Adrenal gland (tissue), 9 donors: ENCODE measurements at regions not wholly inside any gene's neighbourhood (a gene's known extent, or its start where the extent isn't known, plus 50 kb on each side); places are given as distances from the start of the nearest gene placed in this dataset.

Experiments used
- DNase-seq, 7 donors: peaks; one replicate each; pipeline ENCODE4 v3.0.0-alpha.2; 2019 to 2020
- H3K27ac ChIP-seq, 5 donors: fragments of 200-600 bp; sonication (generic) in 4 of 5; 1 replicate in 3 of 5; 2 replicates in 2 of 5; pipeline versions ENCODE4 v1.5.1 to v1.8.0; 2016 to 2020; ENCODE audit warnings: mild to moderate bottlenecking in 1 of 5
- H3K27me3 ChIP-seq: fragments of 200-600 bp; 2 replicates; pipeline ENCODE4 v1.8.0; 2021
- H3K36me3 ChIP-seq, 2 donors: fragments of 200-600 bp; replicated peaks in 1 of 2; 1 replicate in 1 of 2; 2 replicates in 1 of 2; pipeline versions ENCODE4 v1.5.1 to v1.8.0; 2018 to 2022
- H3K4me1 ChIP-seq, 2 donors: fragments of 200-600 bp; replicated peaks in 1 of 2; 1 replicate in 1 of 2; 2 replicates in 1 of 2; pipeline versions ENCODE4 v1.5.1 to v1.8.0; 2018 to 2021
- H3K4me3 ChIP-seq, 4 donors: fragments of 200-600 bp; sonication (generic) in 3 of 4; one replicate each; pipeline ENCODE4 v1.5.1; 2016 to 2018
- H3K9me3 ChIP-seq, 3 donors: fragments of 200-600 bp; sonication (generic) in 1 of 3; replicated peaks in 1 of 3; 1 replicate in 2 of 3; 2 replicates in 1 of 3; pipeline versions ENCODE4 v1.5.1 to v1.8.0; 2016 to 2021
- POLR2A ChIP-seq, 2 donors: fragments of 450-650 bp; IDR thresholded peaks; one replicate each; pipeline ENCODE4 v1.6.1; 2017; ENCODE audit warnings: antibody characterized with exemption in 2 of 2, mild to moderate bottlenecking in 2 of 2, moderate library complexity in 1 of 2
- WGBS, 4 donors: extraction: QIAGEN DNeasy Blood & Tissue Kit in 2 of 4; methylation state at CpG; one replicate each; pipeline versions ENCODE4 v1.1.5 to v1.1.7; 2013 to 2017; 5-methylcytosine and 5-hydroxymethylcytosine counted together
- intact Hi-C, 2 donors: fragments of 100-400 bp; cut with DNase I; formaldehyde crosslinking; loops; one replicate each; pipeline versions ENCODE4 v1.14.1 to v1.15.0; 2022 to 2023
- TF ChIP-seq, protein P1 (sequence below), 6 experiments: fragments of 450-650 bp in 4 of 6; fragments of 200-600 bp in 2 of 6; sonication (generic) in 1 of 6; IDR thresholded peaks; 1 replicate in 5 of 6; 2 replicates in 1 of 6; pipeline versions ENCODE4 v1.5.1 to v1.8.0; 2016 to 2021; ENCODE audit warnings: antibody characterized with exemption in 6 of 6, mild to moderate bottlenecking in 2 of 6, moderate library complexity in 1 of 6
- donor health status: healthy with polysubstance abuse.
- donor health status: Bipolar disorder and iron deficiency.
- donor health status: DM: yes; HTN: yes; CAD: no.
- donor health status: DM: no; HTN: no; CAD: no.
- donor health status: DM: no; HTN: no; CAD: no.

DNA sequence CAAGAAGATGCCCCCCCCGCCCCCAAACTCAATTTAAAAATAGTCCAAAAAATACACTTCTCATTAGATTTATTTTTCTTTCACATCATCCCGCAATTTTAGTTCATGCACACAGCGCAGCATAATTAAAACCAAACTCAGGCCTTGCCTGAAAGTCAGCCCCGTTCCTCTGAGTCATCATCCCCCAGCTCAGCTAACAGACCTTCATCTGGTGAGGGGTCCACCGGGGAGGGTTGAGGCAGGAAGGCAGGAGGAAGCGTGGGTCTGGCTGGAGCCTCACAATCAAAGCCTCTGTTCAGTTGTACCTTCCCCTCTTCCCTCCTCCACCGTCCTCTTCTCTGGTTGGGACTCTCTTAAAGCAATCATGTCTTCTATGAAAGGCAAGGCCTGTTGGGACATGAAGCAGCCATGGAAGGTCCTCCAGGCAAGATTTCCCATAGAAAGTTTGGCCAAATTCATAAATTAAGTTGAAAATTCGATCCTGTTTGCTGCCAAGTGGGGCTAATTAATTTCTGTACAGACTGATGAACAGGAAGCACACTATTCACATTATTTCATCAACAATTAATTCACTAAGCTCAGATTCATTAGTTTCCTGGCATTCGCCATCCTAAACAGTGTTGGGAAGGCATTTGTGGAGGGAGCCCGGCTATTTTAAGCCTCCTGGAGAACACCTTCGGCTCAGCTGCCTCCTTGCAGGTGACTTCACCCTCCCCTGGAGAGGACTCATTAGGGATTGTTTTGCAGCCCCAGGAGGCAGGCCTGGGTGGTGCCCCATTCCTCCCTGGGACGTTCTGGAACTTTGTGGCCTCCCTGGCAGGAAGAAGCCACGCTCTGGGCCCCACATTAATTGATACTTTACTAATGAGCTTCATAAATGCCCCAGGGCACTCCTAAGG is 72.3 kb upstream of the BNC1 start:
- no peak for DNase-seq
- Histone ChIP-seq H3K4me1 (no peaks in the 10 kb centered on the region), H3K27ac (no peak overlapping the region), H3K9me3 (no peaks in the 10 kb centered on the region), H3K4me3 (no peak overlapping the region), H3K36me3 (no peaks in the 10 kb centered on the region), H3K27me3 (no peaks in the 10 kb centered on the region)
- WGBS, 4 donors, result 53 to 57% (median 55%) methylated on average over 13 of the region's 13 CpGs
- intact Hi-C loops, result no loop called here
- no peak for TF ChIP-seq POLR2A (IDR thresholded peaks at IDR 0.05)
- TF ChIP-seq, protein P1, sequence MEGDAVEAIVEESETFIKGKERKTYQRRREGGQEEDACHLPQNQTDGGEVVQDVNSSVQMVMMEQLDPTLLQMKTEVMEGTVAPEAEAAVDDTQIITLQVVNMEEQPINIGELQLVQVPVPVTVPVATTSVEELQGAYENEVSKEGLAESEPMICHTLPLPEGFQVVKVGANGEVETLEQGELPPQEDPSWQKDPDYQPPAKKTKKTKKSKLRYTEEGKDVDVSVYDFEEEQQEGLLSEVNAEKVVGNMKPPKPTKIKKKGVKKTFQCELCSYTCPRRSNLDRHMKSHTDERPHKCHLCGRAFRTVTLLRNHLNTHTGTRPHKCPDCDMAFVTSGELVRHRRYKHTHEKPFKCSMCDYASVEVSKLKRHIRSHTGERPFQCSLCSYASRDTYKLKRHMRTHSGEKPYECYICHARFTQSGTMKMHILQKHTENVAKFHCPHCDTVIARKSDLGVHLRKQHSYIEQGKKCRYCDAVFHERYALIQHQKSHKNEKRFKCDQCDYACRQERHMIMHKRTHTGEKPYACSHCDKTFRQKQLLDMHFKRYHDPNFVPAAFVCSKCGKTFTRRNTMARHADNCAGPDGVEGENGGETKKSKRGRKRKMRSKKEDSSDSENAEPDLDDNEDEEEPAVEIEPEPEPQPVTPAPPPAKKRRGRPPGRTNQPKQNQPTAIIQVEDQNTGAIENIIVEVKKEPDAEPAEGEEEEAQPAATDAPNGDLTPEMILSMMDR (IDR thresholded peaks at IDR 0.05), result no peak

DNA sequence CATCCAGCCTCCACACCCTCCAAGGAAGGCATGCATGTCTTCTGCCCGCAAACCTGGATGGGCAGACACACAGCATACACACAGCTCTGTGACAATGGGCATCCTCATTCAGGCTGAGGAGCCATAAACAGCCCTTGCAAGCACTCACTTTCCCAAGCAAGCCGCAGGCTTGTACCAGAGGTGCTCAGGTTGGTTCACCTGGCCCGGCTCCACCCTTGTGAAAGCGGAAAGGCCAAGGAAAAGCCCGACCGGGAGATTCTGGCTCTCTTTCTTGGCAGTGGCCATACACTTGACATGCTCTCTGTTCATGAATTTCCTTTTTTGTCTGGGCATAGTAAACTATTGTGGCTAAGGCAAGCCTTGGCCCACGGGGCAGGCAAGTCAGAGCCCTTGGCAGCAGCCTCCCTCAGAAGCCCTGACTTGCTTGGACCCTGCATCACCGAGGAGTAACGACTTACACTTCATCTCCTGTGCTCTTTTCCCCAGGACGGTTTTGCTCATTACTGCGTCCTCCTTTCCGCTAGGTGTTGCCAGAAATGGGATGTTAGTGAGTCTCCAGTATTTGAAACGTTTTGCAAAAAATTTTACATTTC is 74.6 kb upstream of the BNC1 start:
- Histone ChIP-seq H3K27ac (no peak overlapping the region), H3K36me3 (no peaks in the 10 kb centered on the region), H3K27me3 (peaks cover 7% of the 10 kb centered on the region), H3K4me3 (no peak overlapping the region), H3K9me3 (no peaks in the 10 kb centered on the region), H3K4me1 (no peaks in the 10 kb centered on the region)
- intact Hi-C loops, result no loop called here
- DNase-seq, result no peak
- WGBS, 4 donors, result 67 to 81% (median 73%) methylated on average over 13 of the region's 13 CpGs
- TF ChIP-seq, protein P1 (IDR thresholded peaks at IDR 0.05), result no peak
- no peak for TF ChIP-seq POLR2A (IDR thresholded peaks at IDR 0.05)

DNA sequence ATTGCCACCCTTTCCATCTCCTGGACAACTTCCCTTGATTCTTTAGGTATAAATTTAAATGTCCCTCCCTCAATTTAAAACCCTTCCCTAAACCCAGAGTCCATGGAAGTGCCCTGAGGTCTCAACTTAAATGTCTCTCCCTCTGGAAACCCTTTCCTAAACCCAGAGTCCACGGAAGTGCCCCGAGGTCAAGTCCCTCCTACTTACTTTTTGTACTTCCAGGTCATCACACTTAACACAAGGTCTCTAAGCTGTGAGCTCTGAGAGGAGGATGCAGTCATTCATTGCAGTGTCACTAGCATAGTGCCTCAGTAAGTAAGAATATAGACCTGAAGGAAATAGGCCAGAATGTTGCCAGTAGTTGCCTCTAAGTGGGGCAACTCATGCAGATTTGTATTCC is 78.2 kb upstream of the BNC1 start:
- DNase-seq, result no peak
- 54 to 77% (median 64%) methylated on average over 2 of the region's 2 CpGs for WGBS, 4 donors
- H3K27me3 ChIP-seq, result peaks cover 7% of the 10 kb centered on the region
- intact Hi-C loops, result no loop called here
- TF ChIP-seq, protein P1 (IDR thresholded peaks at IDR 0.05), result no peak
- TF ChIP-seq POLR2A (IDR thresholded peaks at IDR 0.05), result no peak
- H3K4me3 ChIP-seq, result no peak overlapping the region
- no peaks in the 10 kb centered on the region for H3K36me3 ChIP-seq
- H3K9me3 ChIP-seq, result no peaks in the 10 kb centered on the region
- H3K27ac ChIP-seq, result no peak overlapping the region
- peaks cover 0 to 10% of the 10 kb centered on the region in 2 donors for H3K4me1 ChIP-seq

DNA sequence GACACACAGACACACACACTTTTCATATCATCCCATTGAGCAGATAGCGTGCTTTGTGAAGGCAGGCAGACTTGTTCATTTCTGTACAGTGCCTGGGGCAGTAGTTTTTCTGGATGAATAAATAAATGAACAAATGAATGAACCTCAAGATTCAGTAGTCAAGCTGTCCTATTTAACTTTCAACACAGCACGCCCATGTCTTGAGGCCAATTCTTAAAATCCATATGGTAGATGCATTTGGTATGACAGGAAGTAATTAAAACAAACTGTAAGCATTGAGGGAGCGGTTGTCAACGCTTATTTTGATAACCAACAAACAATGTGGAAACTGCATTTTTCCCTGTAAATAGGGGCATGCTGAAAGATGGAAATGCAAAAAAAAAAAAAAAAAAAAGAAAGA is 80.0 kb upstream of the BNC1 start:
- Histone ChIP-seq H3K9me3 (no peaks in the 10 kb centered on the region), H3K27ac (no peak overlapping the region), H3K36me3 (no peaks in the 10 kb centered on the region), H3K4me3 (no peak overlapping the region), H3K27me3 (peaks cover 7% of the 10 kb centered on the region), H3K4me1 (peaks cover 0 to 10% of the 10 kb centered on the region in 2 donors)
- 75 to 78% (median 76%) methylated on average over 4 of the region's 4 CpGs for WGBS, 4 donors
- intact Hi-C loops, result no loop called here
- no peak for DNase-seq
- TF ChIP-seq POLR2A (IDR thresholded peaks at IDR 0.05), result no peak
- TF ChIP-seq, protein P1 (IDR thresholded peaks at IDR 0.05), result no peak
